ENCODE measurements at regions not wholly inside any gene's neighbourhood (a gene's known extent, or its start where the extent isn't known, plus 50 kb on each side); places are given as distances from the start of the nearest gene placed in this dataset.

DNA sequence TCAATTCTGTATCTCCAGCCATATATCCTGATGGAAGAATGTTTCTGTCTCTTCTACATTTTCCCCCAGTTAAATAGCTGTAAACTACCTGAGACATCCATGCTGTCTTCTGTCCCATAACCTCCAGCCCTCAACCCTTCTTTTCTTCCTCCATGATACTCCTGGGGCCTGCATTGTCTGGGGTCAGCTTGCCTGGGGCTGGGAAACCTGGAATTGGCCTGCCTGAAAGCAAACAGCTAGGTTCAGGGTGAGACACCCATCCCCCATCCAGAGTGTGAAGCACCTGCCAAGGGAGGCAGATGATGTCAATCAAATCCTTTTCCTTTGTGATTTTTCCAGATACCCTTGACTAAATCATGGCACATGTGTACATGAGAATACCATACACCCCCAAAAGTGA, 313.7 kb upstream of the MGAT5 start:
- peaks cover 3% of the 10 kb centered on the region for H3K27me3 Mint-ChIP-seq (ENCODE audit: low read depth, poor library complexity)
- no peaks in the 10 kb centered on the region for H3K36me3 Mint-ChIP-seq (ENCODE audit: low read depth)
- H3K4me1 Mint-ChIP-seq: no peaks in the 10 kb centered on the region
- TF ChIP-seq, protein P1, sequence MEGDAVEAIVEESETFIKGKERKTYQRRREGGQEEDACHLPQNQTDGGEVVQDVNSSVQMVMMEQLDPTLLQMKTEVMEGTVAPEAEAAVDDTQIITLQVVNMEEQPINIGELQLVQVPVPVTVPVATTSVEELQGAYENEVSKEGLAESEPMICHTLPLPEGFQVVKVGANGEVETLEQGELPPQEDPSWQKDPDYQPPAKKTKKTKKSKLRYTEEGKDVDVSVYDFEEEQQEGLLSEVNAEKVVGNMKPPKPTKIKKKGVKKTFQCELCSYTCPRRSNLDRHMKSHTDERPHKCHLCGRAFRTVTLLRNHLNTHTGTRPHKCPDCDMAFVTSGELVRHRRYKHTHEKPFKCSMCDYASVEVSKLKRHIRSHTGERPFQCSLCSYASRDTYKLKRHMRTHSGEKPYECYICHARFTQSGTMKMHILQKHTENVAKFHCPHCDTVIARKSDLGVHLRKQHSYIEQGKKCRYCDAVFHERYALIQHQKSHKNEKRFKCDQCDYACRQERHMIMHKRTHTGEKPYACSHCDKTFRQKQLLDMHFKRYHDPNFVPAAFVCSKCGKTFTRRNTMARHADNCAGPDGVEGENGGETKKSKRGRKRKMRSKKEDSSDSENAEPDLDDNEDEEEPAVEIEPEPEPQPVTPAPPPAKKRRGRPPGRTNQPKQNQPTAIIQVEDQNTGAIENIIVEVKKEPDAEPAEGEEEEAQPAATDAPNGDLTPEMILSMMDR (IDR thresholded peaks at IDR 0.05): no peak
- H3K4me3 Mint-ChIP-seq: no peak overlapping the region
- no peak overlapping the region for H3K27ac Mint-ChIP-seq
- no peaks in the 10 kb centered on the region for H3K9me3 Mint-ChIP-seq
- DNase-seq: no peak

DNA sequence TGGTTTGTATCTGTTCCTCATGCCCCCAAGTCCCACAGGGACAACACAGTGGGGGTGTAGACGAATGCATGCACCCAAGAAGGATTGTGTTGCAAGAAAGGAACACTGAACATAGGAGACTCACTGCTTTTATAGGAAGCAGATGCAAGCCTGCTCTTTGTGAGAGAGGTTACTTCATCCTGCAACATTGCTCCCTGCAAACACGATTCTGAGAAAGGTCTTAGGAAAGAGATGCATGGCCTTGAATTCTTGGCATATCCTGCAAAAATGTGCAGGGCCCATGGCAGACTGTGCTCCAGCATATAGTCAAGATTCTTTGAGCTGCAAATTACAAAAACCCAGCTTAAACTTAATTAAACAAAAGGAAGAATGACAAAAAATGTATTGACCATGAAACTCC, 312.2 kb upstream of the MGAT5 start:
- Mint-ChIP-seq H3K4me3 (no peak overlapping the region), H3K27me3 (ENCODE audit: low read depth, poor library complexity) (peaks cover 3% of the 10 kb centered on the region), H3K36me3 (ENCODE audit: low read depth) (no peaks in the 10 kb centered on the region), H3K4me1 (no peaks in the 10 kb centered on the region), H3K27ac (no peak overlapping the region), H3K9me3 (no peaks in the 10 kb centered on the region)
- TF ChIP-seq, protein P1 (IDR thresholded peaks at IDR 0.05): no peak
- DNase-seq: no peak

DNA sequence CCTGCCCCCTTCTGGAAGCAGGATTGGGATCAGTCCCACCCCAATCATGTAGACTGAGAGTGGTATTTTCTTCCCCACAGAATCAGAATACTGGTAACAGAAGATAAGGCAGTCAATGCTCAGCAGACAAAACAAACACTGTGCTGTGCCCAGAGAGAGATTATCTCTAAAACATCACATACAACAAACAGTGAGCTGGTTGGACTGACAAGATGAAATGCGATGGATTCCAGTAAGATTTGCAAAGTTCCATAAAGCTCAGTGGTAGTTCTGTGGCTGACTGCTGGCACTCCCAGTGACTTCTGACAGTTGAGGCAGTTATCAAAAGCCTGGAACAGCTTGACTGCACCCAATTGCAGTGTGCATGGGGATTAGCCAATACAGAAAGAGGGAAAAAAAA, 311.5 kb upstream of the MGAT5 start:
- Mint-ChIP-seq H3K27ac (no peak overlapping the region), H3K27me3 (ENCODE audit: low read depth, poor library complexity) (peaks cover 3% of the 10 kb centered on the region), H3K4me1 (no peaks in the 10 kb centered on the region), H3K36me3 (ENCODE audit: low read depth) (no peaks in the 10 kb centered on the region), H3K9me3 (no peaks in the 10 kb centered on the region), H3K4me3 (no peak overlapping the region)
- TF ChIP-seq, protein P1 (IDR thresholded peaks at IDR 0.05): no peak
- DNase-seq: no peak

DNA sequence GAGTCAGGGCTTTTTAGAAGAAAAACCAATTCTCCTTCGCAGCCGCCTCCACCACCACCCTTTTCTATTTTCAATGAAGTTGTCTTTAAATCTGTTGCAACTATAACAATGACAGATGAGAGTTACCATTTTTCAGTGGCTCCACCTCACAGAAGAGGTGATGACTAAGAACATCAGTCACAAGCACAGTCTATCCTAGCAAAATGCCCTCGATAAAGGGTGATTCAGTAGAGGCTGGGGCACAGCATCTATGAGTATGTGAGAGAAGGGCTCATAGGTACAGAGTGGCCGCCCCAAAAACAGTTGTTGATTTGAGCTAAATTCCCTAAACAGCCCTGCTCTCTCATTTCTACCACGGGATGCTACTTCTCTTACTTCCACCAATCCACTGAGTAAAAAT, 310.8 kb upstream of the MGAT5 start:
- Mint-ChIP-seq H3K4me3 (no peak overlapping the region), H3K36me3 (ENCODE audit: low read depth) (no peaks in the 10 kb centered on the region), H3K9me3 (no peaks in the 10 kb centered on the region), H3K27me3 (ENCODE audit: low read depth, poor library complexity) (peaks cover 3% of the 10 kb centered on the region), H3K27ac (no peak overlapping the region), H3K4me1 (no peaks in the 10 kb centered on the region)
- TF ChIP-seq, protein P1 (IDR thresholded peaks at IDR 0.05): no peak
- no peak for DNase-seq

DNA sequence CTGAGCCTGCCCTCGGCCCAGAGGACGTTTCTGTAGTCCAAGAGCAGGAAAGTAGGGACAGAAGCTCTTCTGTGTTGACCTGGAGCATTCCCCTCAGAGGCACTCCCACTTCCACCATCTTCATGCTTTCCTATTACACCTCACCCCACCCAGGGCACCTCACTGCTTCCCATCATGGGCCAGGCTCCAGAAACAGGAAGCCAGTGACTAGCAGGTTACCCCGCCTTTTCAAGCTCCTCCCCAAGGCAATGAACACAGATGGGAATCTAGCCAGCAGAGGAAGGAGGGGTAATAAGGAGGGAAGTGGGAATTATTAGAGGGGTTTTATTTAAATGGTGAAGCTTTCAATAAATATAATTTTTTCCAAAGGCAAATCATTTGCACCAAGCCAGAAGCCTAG, 308.8 kb upstream of the MGAT5 start:
- Mint-ChIP-seq H3K27me3 (ENCODE audit: low read depth, poor library complexity) (peaks cover 3% of the 10 kb centered on the region), H3K9me3 (no peaks in the 10 kb centered on the region)
- TF ChIP-seq, protein P1 (IDR thresholded peaks at IDR 0.05): no peak

DNA sequence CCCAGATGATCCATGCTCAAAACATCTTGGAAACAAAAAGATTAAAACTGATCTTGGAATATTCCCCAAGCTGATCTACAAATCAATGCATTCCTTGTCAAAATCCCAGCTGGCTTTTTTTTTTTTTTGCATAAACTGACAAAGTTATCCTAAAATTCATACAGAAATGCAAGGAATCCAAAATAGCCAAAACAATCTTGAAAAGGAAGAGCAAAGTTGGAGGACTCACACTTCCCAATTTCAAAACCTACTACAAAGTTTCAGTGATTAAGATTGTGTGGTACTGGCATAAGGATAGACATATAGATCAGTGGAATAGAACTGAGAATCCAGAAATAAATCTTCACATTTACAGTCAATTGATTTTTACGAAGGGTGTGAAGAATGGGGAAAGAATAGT, 306.8 kb upstream of the MGAT5 start:
- no peak overlapping the region for H3K27ac Mint-ChIP-seq
- peaks cover 1% of the 10 kb centered on the region for H3K27me3 Mint-ChIP-seq (ENCODE audit: low read depth, poor library complexity)
- H3K4me1 Mint-ChIP-seq: no peaks in the 10 kb centered on the region
- no peaks in the 10 kb centered on the region for H3K36me3 Mint-ChIP-seq (ENCODE audit: low read depth)
- no peaks in the 10 kb centered on the region for H3K9me3 Mint-ChIP-seq
- no peak for DNase-seq
- TF ChIP-seq, protein P1 (IDR thresholded peaks at IDR 0.05): no peak
- no peak overlapping the region for H3K4me3 Mint-ChIP-seq

More for the DNA sequence above, 308.8 kb upstream of the MGAT5 start:
- Mint-ChIP-seq H3K4me3 (no peak overlapping the region), H3K4me1 (no peaks in the 10 kb centered on the region), H3K27ac (no peak overlapping the region), H3K36me3 (ENCODE audit: low read depth) (no peaks in the 10 kb centered on the region)
- DNase-seq: no peak
